ENCODE measurements at regions not wholly inside any gene's neighbourhood (a gene's known extent, or its start where the extent isn't known, plus 50 kb on each side); places are given as distances from the start of the nearest gene placed in this dataset.

- DNase-seq (ENCODE audit: extremely low spot score, unreplicated experiment): no peak
- Mint-ChIP-seq H3K27me3 (ENCODE audit: unreplicated experiment) (no peaks in the 10 kb centered on the region), H3K27ac (ENCODE audit: unreplicated experiment) (no peak overlapping the region), H3K4me1 (ENCODE audit: unreplicated experiment) (no peaks in the 10 kb centered on the region), H3K4me3 (ENCODE audit: unreplicated experiment) (no peak overlapping the region), H3K9me3 (ENCODE audit: unreplicated experiment) (peaks cover 7% of the 10 kb centered on the region), H3K36me3 (ENCODE audit: unreplicated experiment) (no peaks in the 10 kb centered on the region)
- TF ChIP-seq CTCF (IDR thresholded peaks at IDR 0.05): no peak
Observed at GRCh38 chr13:61765181-61765742, 349.6 kb upstream of the PCDH20 start.

- no peak for TF ChIP-seq CTCF (IDR thresholded peaks at IDR 0.05)
- H3K27ac Mint-ChIP-seq (ENCODE audit: unreplicated experiment): no peak overlapping the region
- no peaks in the 10 kb centered on the region for H3K4me1 Mint-ChIP-seq (ENCODE audit: unreplicated experiment)
- H3K4me3 Mint-ChIP-seq (ENCODE audit: unreplicated experiment): no peak overlapping the region
- H3K36me3 Mint-ChIP-seq (ENCODE audit: unreplicated experiment): no peaks in the 10 kb centered on the region
- H3K9me3 Mint-ChIP-seq (ENCODE audit: unreplicated experiment): peaks cover 4% of the 10 kb centered on the region
- H3K27me3 Mint-ChIP-seq (ENCODE audit: unreplicated experiment): no peaks in the 10 kb centered on the region
- DNase-seq (ENCODE audit: extremely low spot score, unreplicated experiment): no peak
Observed at GRCh38 chr13:61761690-61762089, 346.0 kb upstream of the PCDH20 start.

GRCh38 chr13:61760102-61760501, 344.5 kb upstream of the PCDH20 start:
- Mint-ChIP-seq H3K4me1 (ENCODE audit: unreplicated experiment) (no peaks in the 10 kb centered on the region), H3K9me3 (ENCODE audit: unreplicated experiment) (peaks cover 19% of the 10 kb centered on the region), H3K36me3 (ENCODE audit: unreplicated experiment) (no peaks in the 10 kb centered on the region), H3K27ac (ENCODE audit: unreplicated experiment) (no peak overlapping the region), H3K4me3 (ENCODE audit: unreplicated experiment) (no peak overlapping the region), H3K27me3 (ENCODE audit: unreplicated experiment) (no peaks in the 10 kb centered on the region)
- DNase-seq (ENCODE audit: extremely low spot score, unreplicated experiment): no peak
- no peak for TF ChIP-seq CTCF (IDR thresholded peaks at IDR 0.05)

GRCh38 chr13:61756031-61756430, 340.4 kb upstream of the PCDH20 start:
- Mint-ChIP-seq H3K36me3 (ENCODE audit: unreplicated experiment) (no peaks in the 10 kb centered on the region), H3K27me3 (ENCODE audit: unreplicated experiment) (no peaks in the 10 kb centered on the region), H3K27ac (ENCODE audit: unreplicated experiment) (no peak overlapping the region), H3K4me3 (ENCODE audit: unreplicated experiment) (no peak overlapping the region), H3K9me3 (ENCODE audit: unreplicated experiment) (peaks cover 24% of the 10 kb centered on the region), H3K4me1 (ENCODE audit: unreplicated experiment) (no peaks in the 10 kb centered on the region)
- no peak for DNase-seq (ENCODE audit: extremely low spot score, unreplicated experiment)
- TF ChIP-seq CTCF (IDR thresholded peaks at IDR 0.05): no peak

- no peaks in the 10 kb centered on the region for H3K36me3 Mint-ChIP-seq (ENCODE audit: unreplicated experiment)
- H3K4me1 Mint-ChIP-seq (ENCODE audit: unreplicated experiment): no peaks in the 10 kb centered on the region
- H3K27ac Mint-ChIP-seq (ENCODE audit: unreplicated experiment): no peak overlapping the region
- peaks cover 2% of the 10 kb centered on the region for H3K27me3 Mint-ChIP-seq (ENCODE audit: unreplicated experiment)
- H3K4me3 Mint-ChIP-seq (ENCODE audit: unreplicated experiment): no peak overlapping the region
- no peak for DNase-seq (ENCODE audit: extremely low spot score, unreplicated experiment)
- no peak for TF ChIP-seq CTCF (IDR thresholded peaks at IDR 0.05)
- H3K9me3 Mint-ChIP-seq (ENCODE audit: unreplicated experiment): peaks cover 14% of the 10 kb centered on the region
Observed at GRCh38 chr13:61751039-61751438, 335.4 kb upstream of the PCDH20 start.
